Mesendoderm (in vitro differentiated cells): ENCODE measurements at regions not wholly inside any gene's neighbourhood (a gene's known extent, or its start where the extent isn't known, plus 50 kb on each side); places are given as distances from the start of the nearest gene placed in this dataset.

Experiments used
- DNase-seq: peaks from one replicate; pipeline ENCODE4 v3.0.0; 2013
- H2AK5ac ChIP-seq: 2 replicates; pipeline ENCODE4 v1.6.1; 2013; ENCODE audit warnings: low read length, inconsistent platforms
- H2BK120ac ChIP-seq: 2 replicates; pipeline ENCODE4 v1.6.1; 2013; ENCODE audit warnings: low read depth, mild to moderate bottlenecking, low read length, moderate library complexity, mixed read lengths
- H2BK15ac ChIP-seq: replicated peaks from 2 replicates; pipeline ENCODE4 v1.6.1; 2013; ENCODE audit warnings: low read depth, mild to moderate bottlenecking, moderate library complexity
- H2BK5ac ChIP-seq: 2 replicates; pipeline ENCODE4 v1.6.1; 2013; ENCODE audit warnings: low read length, inconsistent platforms
- H3K18ac ChIP-seq: 2 replicates; pipeline ENCODE4 v1.6.1; 2013; ENCODE audit warnings: mild to moderate bottlenecking, low read length, mixed read lengths
- H3K23ac ChIP-seq: one replicate; pipeline ENCODE4 v1.6.1; 2013; ENCODE audit warnings: low read length
- H3K27ac ChIP-seq: 2 replicates; pipeline ENCODE4 v1.5.1; 2013; ENCODE audit warnings: low read depth, mild to moderate bottlenecking, inconsistent platforms, low read length, moderate library complexity
- H3K27me3 ChIP-seq: 2 replicates; pipeline ENCODE4 v1.6.1; 2013; ENCODE audit warnings: low read length, control low read depth, mild to moderate bottlenecking, inconsistent platforms; ENCODE audit not compliant: insufficient read depth, poor library complexity
- H3K36me3 ChIP-seq: 2 replicates; pipeline ENCODE4 v1.6.1; 2013; ENCODE audit warnings: low read length, inconsistent platforms; ENCODE audit not compliant: control insufficient read depth, insufficient read depth
- H3K4ac ChIP-seq: one replicate; pipeline ENCODE4 v1.6.1; 2013; ENCODE audit warnings: low read depth, mild to moderate bottlenecking, low read length, moderate library complexity
- H3K4me1 ChIP-seq: 2 replicates; pipeline ENCODE4 v1.6.1; 2013; ENCODE audit warnings: low read depth, low read length, inconsistent platforms; ENCODE audit not compliant: control insufficient read depth
- H3K4me2 ChIP-seq: 2 replicates; pipeline ENCODE4 v1.6.1; 2013; ENCODE audit warnings: low read length
- H3K4me3 ChIP-seq: 2 replicates; pipeline ENCODE4 v1.5.1; 2013; ENCODE audit warnings: mild to moderate bottlenecking, low read length
- H3K56ac ChIP-seq: one replicate; pipeline ENCODE4 v1.6.1; 2013; ENCODE audit warnings: low read length
- H3K79me1 ChIP-seq: 2 replicates; pipeline ENCODE4 v1.6.1; 2013; ENCODE audit warnings: low read length, inconsistent platforms
- H3K79me2 ChIP-seq: 2 replicates; pipeline ENCODE4 v1.6.1; 2013; ENCODE audit warnings: mild to moderate bottlenecking, low read length; ENCODE audit not compliant: control insufficient read depth, insufficient read depth
- H3K9ac ChIP-seq: 2 replicates; pipeline ENCODE4 v1.6.1; 2013; ENCODE audit warnings: low read length, inconsistent platforms
- H4K5ac ChIP-seq: one replicate; pipeline ENCODE4 v1.6.1; 2013; ENCODE audit warnings: low read length
- H4K8ac ChIP-seq: one replicate; pipeline ENCODE4 v1.6.1; 2013; ENCODE audit warnings: low read depth, mild to moderate bottlenecking, control low read depth, low read length, moderate library complexity
- WGBS: extraction: QIAGEN DNeasy Blood & Tissue Kit; methylation state at CpG from one replicate; pipeline ENCODE4 v1.1.7; 2013; ENCODE audit warnings: low lambda C conversion rate, missing lambda C conversion rate; ENCODE audit not compliant: insufficient coverage; ENCODE audit errors: extremely low coverage; 5-methylcytosine and 5-hydroxymethylcytosine counted together

DNA sequence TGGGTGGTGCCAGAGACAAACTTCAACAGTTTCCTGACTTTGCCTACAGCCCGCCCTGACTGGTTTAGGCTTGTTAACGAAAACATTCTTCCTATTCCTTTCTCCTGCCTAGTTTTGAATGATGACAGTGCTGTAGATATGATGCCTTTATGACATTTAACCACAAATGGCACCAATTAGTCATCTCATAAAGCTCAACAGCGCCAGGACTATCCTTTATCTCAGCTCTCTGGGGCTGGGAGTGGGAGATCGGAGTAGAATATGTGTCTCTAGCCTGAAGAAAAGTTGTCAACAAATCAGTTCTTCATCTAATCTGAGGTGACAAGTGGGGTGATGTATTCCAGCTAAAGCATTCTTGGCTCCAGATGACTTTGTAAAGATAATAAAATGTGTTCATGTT, 64.6 kb upstream of the SH3RF1 start:
- Histone ChIP-seq H3K27ac (peak overlapping the region; percentile 87), H2BK120ac (peak overlapping the region; percentile 90), H3K9ac (no peak overlapping the region), H3K36me3 (no peaks in the 10 kb centered on the region), H2BK5ac (peak overlapping the region; percentile 95), H4K8ac (no peak overlapping the region), H3K27me3 (no peaks in the 10 kb centered on the region), H2BK15ac (peak overlapping the region; percentile 8), H3K4me2 (no peak overlapping the region), H3K4ac (peak overlapping the region; percentile 75), H2AK5ac (peak overlapping the region; percentile 31), H4K5ac (no peak overlapping the region), H3K4me1 (peaks cover 4% of the 10 kb centered on the region), H3K23ac (no peak overlapping the region), H3K56ac (peak overlapping the region; percentile 66), H3K79me1 (no peaks in the 10 kb centered on the region), H3K18ac (peak overlapping the region; percentile 86), H3K4me3 (no peak overlapping the region), H3K79me2 (no peaks in the 10 kb centered on the region)
- DNase-seq = no peak
- no CpG with 5 or more reads among the region's 4 CpGs for WGBS

DNA sequence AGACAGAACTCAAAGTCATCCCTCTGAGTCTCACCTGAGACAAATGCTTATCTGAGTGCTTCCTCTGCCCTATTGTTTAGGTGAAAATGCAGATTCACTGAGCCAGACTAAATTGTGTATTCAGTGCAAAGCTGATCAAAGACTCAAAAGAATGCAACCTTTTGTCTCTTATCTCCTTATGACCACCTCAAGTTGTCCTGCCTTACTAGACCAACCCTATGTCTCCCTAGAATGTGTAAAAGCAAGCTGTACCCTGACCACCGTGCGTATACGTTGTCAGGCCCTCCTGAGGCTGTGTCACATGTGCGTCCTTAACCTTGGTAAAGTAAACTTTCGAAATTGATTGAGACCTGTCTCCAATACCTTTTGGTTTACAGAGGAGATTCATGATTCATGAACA, 63.6 kb upstream of the SH3RF1 start:
- no peak overlapping the region for H3K23ac ChIP-seq
- H3K79me1 ChIP-seq = no peaks in the 10 kb centered on the region
- no peaks in the 10 kb centered on the region for H3K79me2 ChIP-seq
- H4K5ac ChIP-seq = no peak overlapping the region
- no peak overlapping the region for H4K8ac ChIP-seq
- no peak overlapping the region for H3K9ac ChIP-seq
- H3K27me3 ChIP-seq = no peaks in the 10 kb centered on the region
- no peak overlapping the region for H2BK15ac ChIP-seq
- peak overlapping the region; percentile 64 for H3K18ac ChIP-seq
- H3K27ac ChIP-seq = peak overlapping the region; percentile 87
- H3K36me3 ChIP-seq = no peaks in the 10 kb centered on the region
- WGBS = no CpG with 5 or more reads among the region's 5 CpGs
- no peak overlapping the region for H3K4me3 ChIP-seq
- H3K4me2 ChIP-seq = no peak overlapping the region
- no peak overlapping the region for H2AK5ac ChIP-seq
- H2BK5ac ChIP-seq = peak overlapping the region; percentile 99
- H3K4ac ChIP-seq = peak overlapping the region; percentile 87
- H3K4me1 ChIP-seq = peaks cover 6% of the 10 kb centered on the region
- H3K56ac ChIP-seq = peak overlapping the region; percentile 83
- peak overlapping the region; percentile 76 for H2BK120ac ChIP-seq
- peak; percentile 97 for DNase-seq

GRCh38 chr4:169333265-169333664, 62.5 kb upstream of the SH3RF1 start:
- Histone ChIP-seq H3K56ac (peak overlapping the region; percentile 31), H3K9ac (no peak overlapping the region), H3K4me2 (no peak overlapping the region), H3K79me1 (no peaks in the 10 kb centered on the region), H3K4ac (peak overlapping the region; percentile 94), H2AK5ac (peak overlapping the region; percentile 1), H3K4me3 (no peak overlapping the region), H4K5ac (peak overlapping the region; percentile 8), H3K36me3 (no peaks in the 10 kb centered on the region), H3K27ac (peak overlapping the region; percentile 52), H4K8ac (no peak overlapping the region), H3K18ac (peak overlapping the region; percentile 15), H3K23ac (no peak overlapping the region), H3K79me2 (no peaks in the 10 kb centered on the region), H2BK5ac (peak overlapping the region; percentile 58), H3K27me3 (no peaks in the 10 kb centered on the region), H2BK120ac (peak overlapping the region; percentile 92), H2BK15ac (no peak overlapping the region), H3K4me1 (peaks cover 6% of the 10 kb centered on the region)
- DNase-seq = no peak
- WGBS = no CpG with 5 or more reads among the region's 4 CpGs

DNA sequence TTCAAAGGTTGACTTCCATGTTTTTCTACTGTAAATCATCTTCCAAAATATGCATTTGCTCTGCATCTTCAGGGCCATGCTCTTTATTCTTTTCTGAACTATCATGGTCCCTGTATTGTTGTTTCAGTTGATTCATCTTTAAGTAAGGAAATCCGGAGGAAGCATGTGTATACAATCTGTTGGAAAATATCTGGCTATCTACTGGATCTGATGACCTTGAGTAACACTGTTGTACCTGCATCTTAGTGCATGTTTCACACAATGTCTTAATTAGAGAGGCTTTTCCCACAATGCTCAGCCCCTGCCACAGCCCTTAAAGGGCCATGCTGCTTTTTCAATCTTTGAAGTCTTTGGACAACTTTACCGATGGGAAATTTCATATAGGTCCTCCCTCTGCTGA, 61.8 kb upstream of the SH3RF1 start:
- no peak overlapping the region for H3K4ac ChIP-seq
- H3K27ac ChIP-seq = no peak overlapping the region
- no peak overlapping the region for H3K4me3 ChIP-seq
- no peak overlapping the region for H3K23ac ChIP-seq
- H2AK5ac ChIP-seq = no peak overlapping the region
- no peaks in the 10 kb centered on the region for H3K27me3 ChIP-seq
- no peak overlapping the region for H3K9ac ChIP-seq
- peak overlapping the region; percentile 14 for H2BK5ac ChIP-seq
- no peak overlapping the region for H4K8ac ChIP-seq
- no peak overlapping the region for H3K18ac ChIP-seq
- H2BK15ac ChIP-seq = no peak overlapping the region
- no peaks in the 10 kb centered on the region for H3K36me3 ChIP-seq
- peak overlapping the region; percentile 31 for H3K56ac ChIP-seq
- no peaks in the 10 kb centered on the region for H3K79me2 ChIP-seq
- WGBS = no CpG with 5 or more reads among the region's 2 CpGs
- no peak overlapping the region for H4K5ac ChIP-seq
- H2BK120ac ChIP-seq = no peak overlapping the region
- H3K79me1 ChIP-seq = no peaks in the 10 kb centered on the region
- H3K4me1 ChIP-seq = peaks cover 6% of the 10 kb centered on the region
- no peak for DNase-seq
- no peak overlapping the region for H3K4me2 ChIP-seq

- H3K18ac ChIP-seq = no peak overlapping the region
- no peak overlapping the region for H3K4me2 ChIP-seq
- H3K56ac ChIP-seq = no peak overlapping the region
- H4K5ac ChIP-seq = no peak overlapping the region
- no peak overlapping the region for H3K4ac ChIP-seq
- H3K27ac ChIP-seq = no peak overlapping the region
- H2BK15ac ChIP-seq = no peak overlapping the region
- no peak overlapping the region for H2BK5ac ChIP-seq
- no peaks in the 10 kb centered on the region for H3K36me3 ChIP-seq
- H2AK5ac ChIP-seq = no peak overlapping the region
- H3K79me2 ChIP-seq = no peaks in the 10 kb centered on the region
- peaks cover 6% of the 10 kb centered on the region for H3K4me1 ChIP-seq
- DNase-seq = no peak
- no peak overlapping the region for H3K23ac ChIP-seq
- H3K27me3 ChIP-seq = no peaks in the 10 kb centered on the region
- H3K79me1 ChIP-seq = no peaks in the 10 kb centered on the region
- H3K9ac ChIP-seq = no peak overlapping the region
- no peak overlapping the region for H2BK120ac ChIP-seq
- no peak overlapping the region for H4K8ac ChIP-seq
- no peak overlapping the region for H3K4me3 ChIP-seq
- WGBS = no CpG with 5 or more reads among the region's 13 CpGs
Measured at GRCh38 chr4:169330811-169331210, 60.1 kb upstream of the SH3RF1 start.

DNA sequence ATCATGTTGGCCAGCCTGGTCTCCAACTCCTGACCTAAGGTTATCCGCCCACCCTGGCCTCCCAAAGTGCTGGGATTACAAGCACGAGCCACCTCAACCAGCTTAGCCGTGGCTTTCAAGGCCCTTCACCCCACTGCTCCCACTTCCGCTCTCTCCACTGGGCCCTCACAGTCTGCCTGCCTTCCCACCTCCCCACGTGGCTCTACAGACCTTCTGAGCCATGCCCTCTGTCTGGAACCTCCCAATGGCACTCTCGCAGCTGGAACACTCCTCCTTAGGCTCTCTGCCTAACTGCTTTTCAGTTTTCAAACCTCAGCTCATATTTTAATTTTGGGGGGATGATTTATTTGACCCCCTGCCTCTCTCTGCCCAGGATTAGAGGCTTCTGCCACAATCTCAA, 59.3 kb upstream of the SH3RF1 start:
- Histone ChIP-seq H3K4me1 (peaks cover 6% of the 10 kb centered on the region), H2AK5ac (peak overlapping the region; percentile 98), H2BK5ac (peak overlapping the region; percentile 99), H3K4me3 (no peak overlapping the region), H3K4ac (no peak overlapping the region), H4K8ac (no peak overlapping the region), H3K4me2 (no peak overlapping the region), H3K9ac (peak overlapping the region; percentile 41), H3K18ac (peak overlapping the region; percentile 12), H3K23ac (peak overlapping the region; percentile 98), H3K27ac (peak overlapping the region; percentile 48), H3K27me3 (no peaks in the 10 kb centered on the region), H2BK15ac (no peak overlapping the region), H2BK120ac (no peak overlapping the region), H3K79me1 (no peaks in the 10 kb centered on the region), H3K36me3 (no peaks in the 10 kb centered on the region), H4K5ac (peak overlapping the region; percentile 47), H3K79me2 (no peaks in the 10 kb centered on the region), H3K56ac (peak overlapping the region; percentile 80)
- no peak for DNase-seq
- WGBS = no CpG with 5 or more reads among the region's 6 CpGs
